GM21390 (cell line): ENCODE measurements at regions not wholly inside any gene's neighbourhood (a gene's known extent, or its start where the extent isn't known, plus 50 kb on each side); places are given as distances from the start of the nearest gene placed in this dataset.
"Not testable (repeated sequence)": the region's sequence is repeated elsewhere in the genome, so short reads cannot be mapped to it uniquely, and the experiment has no call there.

ENCODE experiments used
- ATAC-seq: cut with Tn5 transposase; IDR thresholded peaks from one replicate; pipeline ENCODE4 v1.9.1; 2021; ENCODE audit not compliant: unreplicated experiment

DNA sequence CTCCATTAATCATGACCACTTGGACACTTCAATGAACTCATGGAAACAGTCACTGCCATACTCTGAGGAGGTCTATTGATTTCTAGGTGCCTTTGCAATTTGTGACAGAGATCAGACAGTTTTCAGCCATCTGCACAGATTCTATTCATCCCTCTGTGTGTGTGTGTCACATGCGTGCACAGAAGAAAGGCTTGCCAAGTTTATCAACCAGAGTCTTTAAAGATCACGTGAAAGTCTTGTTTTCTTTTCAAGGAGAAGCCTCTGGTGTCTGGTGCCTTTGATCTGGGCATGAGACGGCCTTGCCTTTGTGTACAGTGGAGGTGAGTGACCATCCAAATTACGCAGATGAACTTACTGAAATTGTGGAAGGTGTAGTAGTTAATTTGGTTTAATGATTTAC, 164.2 kb downstream of the VAPA start:
- ATAC-seq: no peak

GRCh38 chr18:10080372-10080771, 166.6 kb downstream of the VAPA start:
- ATAC-seq: no peak

DNA sequence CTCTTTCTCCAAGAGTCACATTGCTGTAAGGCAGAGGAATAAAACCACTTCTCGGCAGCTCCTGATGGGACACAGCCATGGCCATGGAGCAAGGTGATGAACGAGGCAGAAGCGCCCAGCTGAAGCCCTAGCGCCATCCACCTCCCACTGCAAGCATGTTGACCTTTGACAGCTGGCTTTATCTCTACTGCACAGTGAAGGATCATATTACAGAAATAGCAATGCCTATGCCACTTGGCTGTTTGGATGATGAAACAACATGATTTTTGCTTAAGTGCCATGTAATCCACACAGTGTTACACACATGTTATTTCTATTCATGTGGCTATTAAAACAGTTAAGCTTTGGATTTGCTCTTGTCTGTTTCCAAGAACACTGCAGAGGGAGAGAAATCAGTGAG, 167.7 kb downstream of the VAPA start:
- ATAC-seq: no peak

- ATAC-seq: no peak
Measured at GRCh38 chr18:10085416-10085815, 171.6 kb downstream of the VAPA start.

- no peak for ATAC-seq
Measured at GRCh38 chr18:10085876-10086275, 172.1 kb downstream of the VAPA start.

GRCh38 chr18:10086458-10087210, 172.8 kb downstream of the VAPA start:
- no peak for ATAC-seq

DNA sequence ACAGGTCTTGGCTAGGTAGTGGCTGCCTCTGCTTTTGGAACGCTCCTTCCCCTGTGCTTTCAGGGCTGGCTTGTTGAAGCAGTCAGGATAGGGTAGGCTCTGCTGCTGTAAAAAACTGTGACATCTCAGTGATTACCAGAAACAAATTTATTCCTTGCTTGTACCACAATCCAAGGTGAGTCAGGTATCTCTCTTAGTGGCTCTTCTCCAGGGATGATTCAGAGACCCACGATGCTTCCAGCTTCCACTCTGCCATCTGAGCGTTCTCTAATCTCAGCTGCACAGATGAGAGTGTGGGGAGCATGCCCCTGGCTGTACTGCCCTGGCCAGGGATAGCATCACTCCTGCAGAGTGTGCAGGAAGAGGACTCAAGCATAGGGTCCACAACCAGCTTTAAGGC, 174.9 kb downstream of the VAPA start:
- no peak for ATAC-seq

GRCh38 chr18:10089881-10090280, 176.1 kb downstream of the VAPA start:
- ATAC-seq: no peak

DNA sequence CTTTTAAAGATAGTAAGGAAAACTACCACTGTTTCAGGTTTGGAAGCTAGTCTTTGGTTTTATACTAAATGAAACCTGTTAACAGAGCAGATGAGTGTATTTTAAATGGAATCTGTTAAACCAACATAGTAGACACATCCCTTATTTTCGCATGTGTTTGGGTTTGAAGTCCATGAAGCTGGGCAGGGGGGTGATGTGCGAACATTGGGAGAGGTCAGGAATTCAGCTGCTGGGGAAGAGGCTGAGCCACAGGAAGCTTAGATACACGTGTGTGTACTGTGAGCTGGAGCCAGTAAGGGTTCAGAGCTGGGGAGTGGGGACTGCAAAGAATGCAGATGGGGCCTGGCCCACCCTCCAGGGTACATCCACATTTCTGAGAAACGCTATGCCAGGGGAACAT, 176.9 kb downstream of the VAPA start:
- ATAC-seq: no peak

GRCh38 chr18:10093445-10093844, 179.6 kb downstream of the VAPA start:
- no peak for ATAC-seq

DNA sequence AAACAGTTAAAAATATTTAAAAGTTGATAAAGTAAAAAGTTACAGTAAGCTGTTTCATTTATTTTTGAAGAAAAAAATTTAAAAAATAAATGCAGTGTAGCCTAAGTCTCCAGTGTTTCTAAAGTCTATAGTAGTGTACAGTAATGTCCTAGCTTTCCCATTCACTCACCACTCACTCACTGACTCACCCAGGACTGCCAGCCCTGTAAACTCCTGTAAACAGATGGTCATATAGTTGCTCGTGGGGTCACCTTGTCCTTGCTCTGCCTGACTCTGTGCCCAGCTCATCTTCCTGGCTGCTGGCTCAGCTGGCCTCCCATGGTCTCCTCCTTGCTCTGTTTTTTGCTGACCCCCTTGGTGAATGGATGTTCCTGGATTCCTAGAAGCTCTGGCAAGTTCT, 180.3 kb downstream of the VAPA start:
- ATAC-seq: no peak

DNA sequence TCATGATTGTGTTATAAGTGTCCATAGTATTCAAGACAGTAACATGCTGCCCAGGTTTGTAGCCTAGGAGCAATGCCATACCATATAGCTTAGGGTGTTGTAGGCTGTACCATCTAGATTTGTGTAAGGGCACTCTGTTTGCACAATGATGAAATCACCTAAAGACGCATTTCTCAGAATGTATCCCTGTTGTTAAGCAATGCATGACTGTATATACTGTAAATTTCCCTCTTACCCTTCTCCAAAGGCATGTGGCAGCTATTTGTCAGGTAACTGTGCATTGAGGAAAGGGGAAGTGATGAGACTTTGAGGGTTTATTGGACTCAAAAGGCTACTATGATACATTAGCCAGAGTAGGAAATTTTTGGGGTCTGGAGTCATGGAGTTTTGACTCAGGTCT, 180.8 kb downstream of the VAPA start:
- no peak for ATAC-seq

- no peak for ATAC-seq
Measured at GRCh38 chr18:10095356-10095755, 181.5 kb downstream of the VAPA start.

DNA sequence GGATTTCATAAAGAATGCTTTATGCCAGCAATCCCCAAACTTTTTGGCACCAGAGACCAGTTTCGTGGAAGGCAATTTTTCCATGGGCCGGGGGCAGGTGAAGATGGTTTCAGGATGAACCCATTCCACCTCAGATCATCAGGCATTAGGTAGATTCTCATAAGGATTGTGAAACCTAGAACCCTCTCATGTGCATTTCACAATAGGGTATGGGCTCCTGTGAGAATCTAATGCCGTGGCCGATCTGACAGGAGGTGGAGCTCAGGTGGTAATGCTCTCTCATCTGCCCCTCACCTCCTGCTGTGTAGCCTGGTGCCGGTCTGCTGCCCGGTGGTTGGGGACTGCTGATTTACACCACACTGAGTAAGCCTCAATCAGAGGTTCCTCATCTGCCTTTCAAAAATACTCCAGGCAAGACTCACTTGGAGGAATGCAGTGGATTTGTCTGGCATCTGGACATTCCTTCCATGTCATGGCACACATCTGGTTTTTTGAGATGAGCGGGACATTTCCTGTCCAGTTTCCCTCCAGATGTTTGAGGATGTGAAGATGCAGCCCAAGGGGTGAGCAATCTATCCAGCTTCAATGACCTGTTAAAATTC, 185.8 kb downstream of the VAPA start:
- ATAC-seq: no peak

DNA sequence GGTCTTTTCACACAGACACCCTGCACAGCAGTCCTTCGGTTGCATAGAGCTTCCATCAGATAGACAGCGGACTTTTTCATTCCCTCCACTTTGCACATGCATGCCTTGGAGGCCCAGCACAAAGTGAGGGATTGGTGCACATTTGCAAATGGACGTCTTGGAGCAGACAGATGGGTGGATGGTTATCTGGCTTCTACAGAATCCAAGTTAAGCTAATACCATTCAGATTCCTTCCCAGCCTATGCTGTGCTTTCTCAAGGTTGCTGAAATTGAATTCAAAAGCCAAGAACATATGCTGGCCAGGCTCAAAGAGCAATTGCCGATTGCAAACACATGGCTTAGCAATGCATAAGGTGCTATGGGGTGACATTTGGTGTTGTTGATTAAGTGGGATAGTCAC, 186.4 kb downstream of the VAPA start:
- ATAC-seq: no peak

GRCh38 chr18:10100941-10101701, 187.3 kb downstream of the VAPA start:
- ATAC-seq: no peak

GRCh38 chr18:10101729-10102128, 187.9 kb downstream of the VAPA start:
- no peak for ATAC-seq

GRCh38 chr18:10105118-10105517, 191.3 kb downstream of the VAPA start:
- not testable (repeated sequence) for ATAC-seq

- ATAC-seq: no peak
Measured at GRCh38 chr18:10111191-10111590, 197.4 kb downstream of the VAPA start.

DNA sequence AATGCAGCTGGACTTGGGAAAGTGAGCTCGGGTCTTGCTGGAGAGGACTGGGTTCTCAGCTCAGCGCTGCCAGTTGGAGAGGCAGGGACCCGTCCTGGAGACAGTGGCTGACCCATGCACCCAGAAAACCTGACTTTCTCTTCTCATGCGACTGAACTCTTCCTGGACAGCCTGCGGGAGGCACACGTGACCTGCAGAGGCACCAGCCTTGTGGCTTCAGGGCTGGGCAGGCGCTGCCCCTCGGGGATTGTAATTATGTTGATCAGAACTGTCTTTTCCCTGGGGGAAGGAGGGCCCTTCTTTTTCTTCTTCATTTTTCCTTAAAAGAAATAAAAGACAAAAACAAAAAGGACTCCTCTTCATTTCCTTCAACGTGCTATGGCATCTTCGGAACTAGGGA, 198.1 kb downstream of the VAPA start:
- no peak for ATAC-seq

- ATAC-seq: no peak
Measured at GRCh38 chr18:10113121-10114022, 199.6 kb downstream of the VAPA start.
